ENCODE measurements at regions not wholly inside any gene's neighbourhood (a gene's known extent, or its start where the extent isn't known, plus 50 kb on each side); places are given as distances from the start of the nearest gene placed in this dataset.

- H3K4me1 Mint-ChIP-seq = peaks cover 40% of the 10 kb centered on the region
- peak overlapping the region; percentile 96 for H2AFZ ChIP-seq (ENCODE audit: insufficient read depth, low read depth, low read length, poor library complexity, severe bottlenecking)
- H3K27ac ChIP-seq (ENCODE audit: low read length in 2 of 2) = no peak overlapping the region
- no peaks in the 10 kb centered on the region for H4K20me1 ChIP-seq (ENCODE audit: control insufficient read depth, insufficient read depth, low read length, poor library complexity, severe bottlenecking)
- H3K9me3 Mint-ChIP-seq (ENCODE audit: insufficient read depth) = no peaks in the 10 kb centered on the region
- H3K4me1 ChIP-seq (ENCODE audit: control insufficient read depth in 2 of 2, insufficient read depth in 2 of 2, low read length in 2 of 2) = peaks cover 16 to 34% of the 10 kb centered on the region in 2 donors
- peak overlapping the region; percentile 61 for H3K27ac Mint-ChIP-seq
- H3K4me3 ChIP-seq (ENCODE audit: control extremely low read depth in 1 of 5, extremely low read depth in 1 of 5, insufficient read depth in 1 of 5, low read depth in 2 of 5, low read length in 4 of 5) = peak overlapping the region; percentile 62 to 89 (median 86)
- no peak for DNase-seq
- peak overlapping the region; percentile 91 for H3K4me2 ChIP-seq (replicated peaks; ENCODE audit: low read depth, low read length, poor library complexity, severe bottlenecking)
- H3K9me3 ChIP-seq (ENCODE audit: control extremely low read depth in 1 of 3, control insufficient read depth in 2 of 3, insufficient read depth in 1 of 3, low read length in 2 of 3) = peaks cover 0 to 5% (median 1%) of the 10 kb centered on the region in 3 donors
- peak overlapping the region; percentile 76 for H3K9ac ChIP-seq (ENCODE audit: low read length)
- peaks cover 28% of the 10 kb centered on the region for H3K79me2 ChIP-seq (ENCODE audit: control insufficient read depth, insufficient read depth, low read length)
- no peaks in the 10 kb centered on the region for H3K27me3 Mint-ChIP-seq
- ATAC-seq (ENCODE audit: low read depth) = no peak
- TF ChIP-seq, protein P1, sequence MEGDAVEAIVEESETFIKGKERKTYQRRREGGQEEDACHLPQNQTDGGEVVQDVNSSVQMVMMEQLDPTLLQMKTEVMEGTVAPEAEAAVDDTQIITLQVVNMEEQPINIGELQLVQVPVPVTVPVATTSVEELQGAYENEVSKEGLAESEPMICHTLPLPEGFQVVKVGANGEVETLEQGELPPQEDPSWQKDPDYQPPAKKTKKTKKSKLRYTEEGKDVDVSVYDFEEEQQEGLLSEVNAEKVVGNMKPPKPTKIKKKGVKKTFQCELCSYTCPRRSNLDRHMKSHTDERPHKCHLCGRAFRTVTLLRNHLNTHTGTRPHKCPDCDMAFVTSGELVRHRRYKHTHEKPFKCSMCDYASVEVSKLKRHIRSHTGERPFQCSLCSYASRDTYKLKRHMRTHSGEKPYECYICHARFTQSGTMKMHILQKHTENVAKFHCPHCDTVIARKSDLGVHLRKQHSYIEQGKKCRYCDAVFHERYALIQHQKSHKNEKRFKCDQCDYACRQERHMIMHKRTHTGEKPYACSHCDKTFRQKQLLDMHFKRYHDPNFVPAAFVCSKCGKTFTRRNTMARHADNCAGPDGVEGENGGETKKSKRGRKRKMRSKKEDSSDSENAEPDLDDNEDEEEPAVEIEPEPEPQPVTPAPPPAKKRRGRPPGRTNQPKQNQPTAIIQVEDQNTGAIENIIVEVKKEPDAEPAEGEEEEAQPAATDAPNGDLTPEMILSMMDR (IDR thresholded peaks at IDR 0.05) = no peak
- TF ChIP-seq EZH2 (IDR thresholded peaks at IDR 0.05; ENCODE audit: borderline replicate concordance, insufficient read depth, low read depth, low read length, poor library complexity, severe bottlenecking) = no peak
- H3K4me3 Mint-ChIP-seq = peak overlapping the region; percentile 94
- intact Hi-C loops (cut with micrococcal nuclease) = no loop called here
- H3K36me3 ChIP-seq (replicated peaks in 1 of 2; ENCODE audit: control extremely low read depth in 1 of 2, control insufficient read depth in 1 of 2, extremely low read depth in 1 of 2, insufficient read depth in 2 of 2, low read length in 1 of 2) = peaks cover 0 to 10% of the 10 kb centered on the region in 2 experiments
- ChIA-PET CTCF (no interaction called here), POLR2A (no interaction called here)
- no peaks in the 10 kb centered on the region for H3K27me3 ChIP-seq (replicated peaks in 1 of 4; ENCODE audit: control extremely low read depth in 1 of 4, control insufficient read depth in 3 of 4, insufficient read depth in 4 of 4, low read length in 3 of 4)
- WGBS (ENCODE audit: insufficient coverage) = 7% methylated on average over 5 of the region's 10 CpGs
These were observed 80.6 kb upstream of the CD99 start for GRCh38 chrX:2610246-2611170.
